Endodermal cell (in vitro differentiated cells): ENCODE measurements at regions not wholly inside any gene's neighbourhood (a gene's known extent, or its start where the extent isn't known, plus 50 kb on each side); places are given as distances from the start of the nearest gene placed in this dataset.

Source experiments
- DNase-seq: peaks from one replicate; pipeline ENCODE4 v3.0.0-alpha.2; 2017
- H3K27ac ChIP-seq: 2 replicates; pipeline ENCODE4 v1.5.1; 2013; ENCODE audit warnings: mild to moderate bottlenecking, low read depth, low read length, moderate library complexity
- H3K27me3 ChIP-seq: 2 replicates; pipeline ENCODE4 v1.6.1; 2013; ENCODE audit warnings: mild to moderate bottlenecking, low read length, moderate library complexity; ENCODE audit not compliant: insufficient read depth, control insufficient read depth, poor library complexity, severe bottlenecking
- H3K36me3 ChIP-seq: 2 replicates; pipeline ENCODE4 v1.7.0; 2013; ENCODE audit warnings: mild to moderate bottlenecking, low read length, moderate library complexity; ENCODE audit not compliant: control insufficient read depth, insufficient read depth
- H3K4me1 ChIP-seq: one replicate; pipeline ENCODE4 v1.7.0; 2013; ENCODE audit warnings: low read length; ENCODE audit not compliant: control insufficient read depth, insufficient read depth
- H3K4me3 ChIP-seq: 2 replicates; pipeline ENCODE4 v1.5.1; 2013; ENCODE audit warnings: mild to moderate bottlenecking, low read length, moderate library complexity
- H3K9ac ChIP-seq: 2 replicates; pipeline ENCODE4 v1.6.1; 2013; ENCODE audit warnings: mild to moderate bottlenecking, low read length, moderate library complexity; ENCODE audit not compliant: poor library complexity, severe bottlenecking; ENCODE audit errors: extremely low read depth
- H3K9me3 ChIP-seq: 2 replicates; pipeline ENCODE4 v1.6.1; 2013; ENCODE audit warnings: mild to moderate bottlenecking, low read length, moderate library complexity; ENCODE audit not compliant: control insufficient read depth
- H3K27ac Mint-ChIP-seq: 2 replicates; pipeline ENCODE4 v1.8.0; 2020; ENCODE audit warnings: mixed read lengths
- H3K27me3 Mint-ChIP-seq: 2 replicates; pipeline ENCODE4 v1.8.0; 2021; ENCODE audit warnings: mild to moderate bottlenecking, mixed read lengths; ENCODE audit not compliant: insufficient read depth
- H3K36me3 Mint-ChIP-seq: 2 replicates; pipeline ENCODE4 v1.8.0; 2020; ENCODE audit warnings: low read depth, mixed read lengths
- H3K4me1 Mint-ChIP-seq: 2 replicates; pipeline ENCODE4 v1.8.0; 2020; ENCODE audit warnings: mixed read lengths
- H3K4me3 Mint-ChIP-seq: 2 replicates; pipeline ENCODE4 v1.8.0; 2020; ENCODE audit warnings: mild to moderate bottlenecking, moderate library complexity, mixed read lengths
- H3K9me3 Mint-ChIP-seq: 2 replicates; pipeline ENCODE4 v1.8.0; 2020; ENCODE audit warnings: mild to moderate bottlenecking, mixed read lengths
- CTCF ChIP-seq: fragments of 200-600 bp; sonication (generic); conservative IDR thresholded peaks from 2 replicates; pipeline ENCODE4 v1.5.0; 2021; ENCODE audit warnings: antibody characterized with exemption, mild to moderate bottlenecking
- WGBS, 2 experiments: methylation state at CpG; one replicate each; pipeline versions ENCODE4 v1.1.5 to v1.1.7; 2013; ENCODE audit warnings: missing lambda C conversion rate in 2 of 2, mixed read lengths in 1 of 2; ENCODE audit not compliant: insufficient coverage in 1 of 2, insufficient read length in 1 of 2; 5-methylcytosine and 5-hydroxymethylcytosine counted together

GRCh38 chr12:13288937-13289652, 92.6 kb downstream of the EMP1 start:
- Histone ChIP-seq H3K27me3 (peaks cover 5% of the 10 kb centered on the region), H3K9ac (no peak overlapping the region), H3K4me3 (no peak overlapping the region)

GRCh38 chr12:13288501-13288900, 92.0 kb downstream of the EMP1 start:
- Mint-ChIP-seq H3K36me3 (no peaks in the 10 kb centered on the region), H3K27me3 (peaks cover 6% of the 10 kb centered on the region), H3K4me3 (no peak overlapping the region), H3K27ac (no peak overlapping the region), H3K4me1 (no peaks in the 10 kb centered on the region), H3K9me3 (no peaks in the 10 kb centered on the region)
- Histone ChIP-seq H3K27ac (no peak overlapping the region), H3K36me3 (no peaks in the 10 kb centered on the region), H3K27me3 (peaks cover 5% of the 10 kb centered on the region), H3K9me3 (no peaks in the 10 kb centered on the region), H3K9ac (no peak overlapping the region), H3K4me1 (no peaks in the 10 kb centered on the region), H3K4me3 (no peak overlapping the region)
- 84 to 100% methylated on average over 1 of the region's 1 CpG for WGBS, 2 experiments
- no peak for TF ChIP-seq CTCF
- DNase-seq, result no peak

More at GRCh38 chr12:13288937-13289652, 92.6 kb downstream of the EMP1 start:
- Histone ChIP-seq H3K9me3 (no peaks in the 10 kb centered on the region), H3K36me3 (no peaks in the 10 kb centered on the region), H3K27ac (no peak overlapping the region), H3K4me1 (no peaks in the 10 kb centered on the region)
- no peak for TF ChIP-seq CTCF
- H3K27me3 Mint-ChIP-seq, result peaks cover 6% of the 10 kb centered on the region
- no peaks in the 10 kb centered on the region for H3K36me3 Mint-ChIP-seq
- WGBS, 2 experiments, result 75 to 85% methylated on average over 6 to 11 of the region's 11 CpGs
- no peak for DNase-seq
- H3K4me1 Mint-ChIP-seq, result no peaks in the 10 kb centered on the region
- H3K9me3 Mint-ChIP-seq, result no peaks in the 10 kb centered on the region
- H3K27ac Mint-ChIP-seq, result no peak overlapping the region
- H3K4me3 Mint-ChIP-seq, result no peak overlapping the region

- H3K9me3 ChIP-seq, result peaks cover 8% of the 10 kb centered on the region
- DNase-seq, result no peak
- H3K4me1 Mint-ChIP-seq, result no peaks in the 10 kb centered on the region
- TF ChIP-seq CTCF, result no peak
- no peak overlapping the region for H3K4me3 ChIP-seq
- peaks cover 31% of the 10 kb centered on the region for H3K27me3 ChIP-seq
- H3K9me3 Mint-ChIP-seq, result no peaks in the 10 kb centered on the region
- no peaks in the 10 kb centered on the region for H3K36me3 ChIP-seq
- H3K4me3 Mint-ChIP-seq, result no peak overlapping the region
- no peak overlapping the region for H3K27ac Mint-ChIP-seq
- no peak overlapping the region for H3K27ac ChIP-seq
- H3K27me3 Mint-ChIP-seq, result peaks cover under 1% of the 10 kb centered on the region
- no peaks in the 10 kb centered on the region for H3K4me1 ChIP-seq
- H3K9ac ChIP-seq, result no peak overlapping the region
- H3K36me3 Mint-ChIP-seq, result no peaks in the 10 kb centered on the region
Measured at GRCh38 chr12:13283867-13284266, 87.3 kb downstream of the EMP1 start.
